Stimulated activated naive CD4-positive, alpha-beta T cell treated with Interleukin-2 at 50 U/mL for 16 hours (primary cell): ENCODE measurements at regions not wholly inside any gene's neighbourhood (a gene's known extent, or its start where the extent isn't known, plus 50 kb on each side); places are given as distances from the start of the nearest gene placed in this dataset.
A peak's percentile ranks its signal among the peaks of the same experiment; 100 is the strongest.

ENCODE experiments used
- DNase-seq: peaks from one replicate; lab custom pipeline; 2025; lab: John Stamatoyannopoulos, UW

- no peak for DNase-seq
These were observed 213.6 kb upstream of the ADARB2 start for GRCh38 chr10:1950803-1951495.

- no peak for DNase-seq
These were observed 210.2 kb upstream of the ADARB2 start for GRCh38 chr10:1947464-1948003.

DNA sequence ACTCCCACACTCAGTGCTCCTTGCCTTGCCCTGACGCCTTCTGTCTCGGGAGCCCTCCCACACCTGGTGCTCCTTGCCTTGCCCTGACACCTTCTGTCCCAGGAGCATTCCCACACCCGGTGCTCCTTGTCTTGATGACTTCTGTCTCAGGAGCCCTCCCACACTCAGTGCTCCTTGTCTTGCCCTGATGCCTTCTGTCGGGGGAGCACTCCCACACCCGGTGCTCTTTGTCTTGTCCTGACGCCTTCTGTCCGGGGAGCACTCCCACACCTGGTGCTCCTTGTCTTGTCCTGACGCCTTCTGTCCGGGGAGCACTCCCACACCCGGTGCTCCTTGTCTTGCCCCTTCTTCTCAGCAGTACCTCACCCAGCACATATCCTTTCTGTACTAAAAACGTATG is 207.2 kb upstream of the ADARB2 start:
- no peak for DNase-seq

DNA sequence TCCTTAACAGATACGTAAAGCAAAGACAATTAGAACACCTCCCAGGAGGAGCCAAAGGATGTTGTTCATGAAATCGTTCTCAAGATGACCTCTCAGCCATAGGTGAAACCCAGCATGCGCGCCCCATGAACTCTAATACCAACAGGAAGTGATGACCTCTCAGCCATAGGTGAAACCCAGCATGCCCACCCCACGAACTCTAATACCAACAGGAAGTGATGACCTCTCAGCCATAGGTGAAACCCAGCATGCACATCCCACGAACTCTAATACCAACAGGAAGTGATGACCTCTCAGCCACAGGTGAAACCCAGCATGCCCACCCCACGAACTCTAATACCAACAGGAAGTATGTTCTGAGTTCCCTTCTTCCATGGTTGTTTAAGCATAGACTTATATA is 205.2 kb upstream of the ADARB2 start:
- DNase-seq, result no peak

DNA sequence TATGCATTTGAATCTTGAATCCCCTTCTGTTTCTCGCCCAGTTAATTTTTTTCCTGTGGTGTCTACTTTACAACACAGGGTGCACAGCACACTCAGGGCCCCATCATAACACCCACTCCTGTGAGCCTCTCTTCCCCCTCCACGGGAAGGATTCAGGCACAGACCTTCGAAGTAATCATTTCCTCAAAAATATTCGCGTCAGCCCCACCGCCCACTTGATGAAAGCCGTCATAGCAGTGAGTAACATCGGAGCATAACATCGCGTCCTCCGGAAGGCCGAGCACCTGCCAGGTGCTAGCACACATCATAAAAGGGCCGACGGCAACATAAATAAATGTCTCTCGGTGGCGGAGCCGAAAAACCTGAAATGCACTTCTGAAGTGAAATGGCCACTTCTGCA is 201.7 kb upstream of the ADARB2 start:
- peak; percentile 85 for DNase-seq

DNA sequence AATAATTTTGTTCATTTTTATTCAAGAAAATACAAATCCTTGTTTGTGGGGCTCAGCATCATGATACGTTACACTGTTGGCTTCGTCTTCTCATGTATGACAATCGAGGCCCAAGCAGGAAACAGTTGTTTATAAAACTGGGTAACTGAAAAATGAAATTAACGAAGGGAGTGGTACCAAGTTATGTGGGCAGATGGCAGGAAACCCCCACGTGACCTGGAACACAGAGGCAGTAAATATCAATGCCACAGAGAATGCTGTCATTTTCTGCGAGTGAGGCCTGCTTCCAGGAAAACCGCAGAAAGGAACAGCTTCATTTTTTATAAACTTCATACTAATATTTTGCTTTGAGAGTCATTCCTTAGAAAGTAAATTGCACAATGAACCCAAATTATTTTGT is 201.0 kb upstream of the ADARB2 start:
- DNase-seq, result peak; percentile 73

- no peak for DNase-seq
These were observed 198.6 kb upstream of the ADARB2 start for GRCh38 chr10:1935912-1936311.

DNA sequence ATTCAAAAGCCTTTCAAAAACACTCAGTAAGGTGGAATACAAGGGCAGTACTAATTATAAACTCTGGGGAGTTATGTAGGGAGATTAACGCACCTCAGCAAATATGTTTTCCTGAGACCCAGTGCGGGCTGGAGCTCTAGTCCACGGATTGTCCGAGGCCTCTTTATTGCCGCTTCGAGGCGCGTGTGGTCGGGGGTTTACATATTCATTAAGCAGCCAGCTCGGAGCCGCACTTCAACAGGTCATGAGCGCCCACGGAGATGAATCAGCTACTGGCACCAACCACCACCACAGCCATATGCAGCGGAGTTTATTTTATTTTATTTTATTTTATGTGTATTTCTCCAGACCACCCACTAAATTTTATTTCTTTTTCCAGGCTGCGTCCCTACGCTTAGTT is 195.9 kb upstream of the ADARB2 start:
- DNase-seq, result no peak

- DNase-seq, result no peak
These were observed 195.4 kb upstream of the ADARB2 start for GRCh38 chr10:1932692-1933094.

- no peak for DNase-seq
These were observed 191.3 kb upstream of the ADARB2 start for GRCh38 chr10:1928606-1929005.

DNA sequence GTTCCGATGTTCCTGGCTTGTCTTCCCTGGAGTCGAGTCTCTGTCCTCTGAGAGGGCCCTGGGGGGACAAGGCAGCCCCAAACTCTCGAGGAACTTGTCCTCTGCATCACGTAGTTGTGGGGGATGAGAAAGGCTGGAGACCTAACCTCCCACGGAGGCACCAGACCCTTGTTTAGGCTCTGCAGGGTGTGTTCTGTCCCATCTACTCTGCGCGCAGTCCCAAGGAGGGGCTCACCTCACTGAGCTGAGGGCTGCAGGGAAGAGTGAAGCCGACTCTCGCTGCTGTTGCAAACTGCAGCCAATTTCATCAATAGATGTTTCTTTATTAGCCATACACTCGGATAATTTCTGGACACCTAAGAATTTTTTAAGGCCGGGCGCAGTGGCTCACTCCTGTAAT is 186.7 kb upstream of the ADARB2 start:
- no peak for DNase-seq

DNA sequence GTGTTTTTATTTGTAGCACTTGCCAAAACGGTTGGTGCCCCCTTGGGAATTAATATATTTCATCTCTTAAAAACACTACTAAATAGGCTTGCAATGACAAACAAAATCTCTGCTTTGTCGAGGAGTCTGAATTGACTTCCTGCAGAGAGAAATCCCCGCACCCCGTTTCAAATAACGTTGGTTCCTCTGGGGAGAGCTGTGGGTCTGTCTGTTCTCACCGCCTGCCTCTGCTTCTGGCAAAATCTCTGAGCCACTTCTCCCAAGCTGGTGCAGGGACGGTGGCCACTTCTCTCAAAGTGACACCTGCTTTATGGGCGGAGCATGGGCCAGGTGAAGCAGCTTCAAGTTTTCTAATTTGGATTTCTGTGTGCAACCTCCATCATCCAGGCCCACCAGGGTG is 186.3 kb upstream of the ADARB2 start:
- no peak for DNase-seq

DNA sequence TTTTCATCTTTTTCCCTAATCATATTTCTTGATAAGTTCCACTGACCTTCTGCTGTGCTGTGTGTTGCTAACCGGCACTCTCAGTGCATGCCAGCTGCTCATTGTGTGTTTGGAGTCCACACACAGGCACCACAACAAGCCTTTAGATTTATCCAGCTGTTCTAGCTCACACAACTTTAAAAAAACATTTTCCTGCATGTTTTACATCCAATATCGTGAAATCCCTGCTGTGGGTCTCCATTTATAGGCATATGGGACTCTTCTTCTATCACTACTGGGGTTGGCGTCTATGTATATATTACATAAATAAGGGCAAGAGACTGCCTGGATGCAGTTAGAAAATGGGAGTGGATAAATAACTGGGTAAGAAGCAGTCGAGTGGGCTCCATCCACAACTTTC is 183.6 kb upstream of the ADARB2 start:
- no peak for DNase-seq

DNA sequence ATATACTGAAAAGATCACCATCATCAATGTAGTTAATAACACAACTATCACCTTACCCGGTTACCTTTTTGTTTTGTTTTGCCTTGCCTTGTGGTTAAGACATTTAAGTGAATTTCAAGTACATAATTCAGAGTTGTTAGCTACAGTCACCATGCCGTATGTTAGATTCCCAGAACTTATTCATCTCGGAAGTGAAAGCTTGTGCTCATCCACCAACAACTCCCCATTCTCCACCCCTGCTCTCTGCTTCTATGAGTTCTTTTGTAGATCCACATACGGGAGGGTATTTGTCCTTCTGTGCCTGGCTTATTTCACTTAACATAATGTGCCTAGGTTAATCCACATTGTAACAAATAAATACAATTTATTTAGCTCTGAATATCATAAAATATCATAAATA is 182.8 kb upstream of the ADARB2 start:
- no peak for DNase-seq

DNA sequence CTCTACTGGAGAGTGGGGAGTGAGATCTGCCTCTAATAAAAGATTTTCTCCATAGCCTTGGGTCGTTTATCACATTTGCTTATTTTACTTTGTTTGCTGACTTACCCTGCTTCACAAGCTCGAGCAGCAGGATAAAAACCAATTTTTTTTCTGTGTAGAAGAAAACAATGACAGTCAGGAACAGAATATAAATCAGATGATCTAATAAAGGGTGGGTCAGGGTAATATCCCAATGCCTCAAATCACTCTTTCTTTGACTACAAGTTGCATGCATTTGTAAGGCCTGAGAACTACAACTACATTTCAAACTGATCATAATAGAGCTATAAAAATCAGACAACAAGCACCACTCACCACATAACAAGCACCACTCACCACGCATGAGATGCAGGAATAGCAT is 174.4 kb upstream of the ADARB2 start:
- no peak for DNase-seq

GRCh38 chr10:1903982-1904381 is 166.7 kb upstream of the ADARB2 start:
- DNase-seq, result no peak

GRCh38 chr10:1896153-1896552 is 158.8 kb upstream of the ADARB2 start:
- no peak for DNase-seq

DNA sequence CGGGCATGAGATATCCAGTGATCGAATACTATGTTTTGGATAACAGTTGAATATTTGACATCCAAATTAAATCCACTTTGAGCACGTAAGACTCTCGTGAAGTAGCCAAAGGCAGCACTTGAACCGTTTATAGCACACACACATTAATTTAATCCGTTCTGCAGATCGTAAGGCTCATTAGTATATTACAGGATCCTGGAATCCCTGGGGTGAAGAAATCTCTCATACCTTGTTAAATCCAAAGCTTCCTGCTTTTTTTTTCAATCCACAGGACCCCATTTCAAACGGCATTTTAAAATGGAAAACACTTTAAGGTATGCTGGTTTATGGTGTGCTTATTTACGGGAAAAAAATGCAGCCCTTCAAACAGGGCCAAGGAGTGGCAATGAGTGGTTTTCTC is 158.4 kb upstream of the ADARB2 start:
- DNase-seq, result no peak

- DNase-seq, result no peak
These were observed 157.6 kb upstream of the ADARB2 start for GRCh38 chr10:1894912-1895311.

DNA sequence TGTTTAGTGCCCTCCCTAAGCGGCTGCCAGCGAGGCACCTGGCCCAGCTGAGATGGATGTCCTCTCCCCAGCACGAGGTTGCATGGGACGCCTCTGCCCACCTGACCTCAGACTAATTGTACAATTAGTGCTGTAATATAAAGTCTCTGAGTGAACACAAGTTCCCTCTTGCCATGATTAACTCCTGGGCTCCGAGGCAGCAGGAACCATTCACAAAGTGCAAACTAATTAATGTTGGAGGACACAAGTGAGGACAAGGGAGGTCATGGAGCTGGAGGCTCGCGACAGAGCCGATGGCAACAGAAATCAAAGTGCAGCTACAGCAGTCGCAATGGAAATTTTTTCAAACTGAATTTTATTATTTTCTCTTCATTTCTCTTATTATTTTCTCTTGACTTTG is 156.6 kb upstream of the ADARB2 start:
- DNase-seq, result no peak

DNA sequence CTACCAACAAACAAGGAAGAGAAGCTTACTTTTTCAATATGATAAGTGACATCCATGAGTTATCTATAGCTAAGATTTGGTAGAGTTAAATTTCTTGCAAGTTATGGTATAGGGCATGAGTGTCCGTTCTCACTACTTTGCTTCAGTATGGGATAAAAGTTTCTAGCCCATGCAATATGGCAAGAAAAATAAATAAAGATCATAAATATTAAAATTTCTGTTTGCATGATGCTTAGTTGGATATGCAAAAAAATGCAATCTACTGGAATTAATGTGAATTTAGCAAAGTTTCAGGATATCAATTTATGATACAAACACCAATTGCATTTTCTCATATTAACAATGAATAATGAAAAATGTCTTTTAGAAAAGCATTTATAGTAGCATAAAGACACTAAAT is 148.7 kb upstream of the ADARB2 start:
- DNase-seq, result no peak

- no peak for DNase-seq
These were observed 145.4 kb upstream of the ADARB2 start for GRCh38 chr10:1882728-1883127.

DNA sequence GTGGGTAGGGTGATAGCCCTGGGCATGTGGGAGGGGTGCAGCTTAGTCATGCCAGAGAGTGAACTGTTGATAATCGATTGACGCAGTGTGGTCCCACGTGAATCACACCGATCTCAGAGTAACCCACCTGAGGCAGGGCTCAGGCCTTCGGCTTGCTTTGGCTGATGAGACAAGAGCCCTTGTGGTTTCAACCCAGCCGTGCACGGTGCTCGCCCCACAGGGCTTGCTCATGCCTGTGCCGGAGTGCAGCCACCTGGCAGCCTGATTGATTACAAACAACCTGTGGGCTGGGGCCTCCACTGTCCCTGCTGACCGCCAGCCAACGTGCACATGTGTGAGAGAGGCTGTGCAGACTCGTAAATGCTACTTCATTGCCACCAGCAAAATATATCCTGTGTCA is 144.9 kb upstream of the ADARB2 start:
- no peak for DNase-seq

DNA sequence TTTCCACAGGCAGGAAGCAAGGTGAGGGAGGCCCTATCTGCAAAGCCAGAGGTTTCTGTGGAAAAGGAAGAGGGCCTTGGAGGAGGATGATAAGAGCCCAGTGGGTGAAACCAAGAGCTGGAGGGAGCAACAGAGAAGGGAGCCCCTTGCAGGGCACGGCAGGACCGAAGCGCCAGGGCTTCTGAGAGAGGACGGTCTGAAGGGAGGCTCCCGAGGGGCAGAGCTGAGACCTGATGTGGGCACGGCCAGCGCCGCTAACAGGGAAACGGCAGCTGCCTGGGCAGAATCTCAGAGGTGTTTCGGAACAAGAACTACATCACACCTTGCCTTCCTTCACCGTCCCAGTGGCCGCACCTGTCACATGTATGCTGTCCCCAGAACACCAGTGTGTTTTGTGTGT is 144.3 kb upstream of the ADARB2 start:
- no peak for DNase-seq
